ENCODE measurements at regions not wholly inside any gene's neighbourhood (a gene's known extent, or its start where the extent isn't known, plus 50 kb on each side); places are given as distances from the start of the nearest gene placed in this dataset.

DNA sequence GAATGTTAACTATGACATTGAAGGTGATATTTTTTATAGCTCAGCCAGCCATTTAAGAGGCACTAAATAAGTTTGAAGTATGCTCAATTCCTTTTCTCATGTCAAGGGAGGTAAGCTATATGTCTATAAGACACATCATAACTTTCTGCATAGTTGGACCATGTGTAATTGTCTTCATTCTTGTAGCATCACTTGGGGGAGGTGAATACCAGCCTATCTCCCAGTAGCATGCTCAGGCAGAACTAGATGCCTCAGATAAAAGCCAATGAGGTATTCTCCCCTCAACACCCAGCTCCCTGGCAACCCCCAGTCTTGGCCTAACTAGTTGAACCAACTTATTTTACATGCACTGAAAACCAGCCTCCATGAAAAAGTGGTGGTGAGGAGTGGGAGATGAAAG lies 158.3 kb upstream of the JAG1 start:
- H3K79me2 ChIP-seq (ENCODE audit: low read length) = no peaks in the 10 kb centered on the region
- H3K27ac ChIP-seq (ENCODE audit: low read length) = no peak overlapping the region
- H3F3A ChIP-seq (ENCODE audit: insufficient read depth, low read length) = no peaks in the 10 kb centered on the region
- H3K9me3 ChIP-seq (replicated peaks; ENCODE audit: insufficient read depth, low read length) = no peaks in the 10 kb centered on the region
- no peaks in the 10 kb centered on the region for H3K9me2 ChIP-seq (replicated peaks; ENCODE audit: insufficient read depth, low read length)
- no peaks in the 10 kb centered on the region for H3K27me3 ChIP-seq (replicated peaks; ENCODE audit: insufficient read depth, low read length)
- no peak for DNase-seq
- no peak overlapping the region for H3K4me3 ChIP-seq (ENCODE audit: low read length)
- H4K20me1 ChIP-seq (ENCODE audit: insufficient read depth, low read length) = no peaks in the 10 kb centered on the region
- TF ChIP-seq EZH2 (optimal IDR thresholded peaks at IDR 0.05; ENCODE audit: low read depth, low read length) (no peak), EZH2phosphoT487 (IDR thresholded peaks at IDR 0.05; ENCODE audit: low read length) (no peak)
- TF ChIP-seq, protein P1, sequence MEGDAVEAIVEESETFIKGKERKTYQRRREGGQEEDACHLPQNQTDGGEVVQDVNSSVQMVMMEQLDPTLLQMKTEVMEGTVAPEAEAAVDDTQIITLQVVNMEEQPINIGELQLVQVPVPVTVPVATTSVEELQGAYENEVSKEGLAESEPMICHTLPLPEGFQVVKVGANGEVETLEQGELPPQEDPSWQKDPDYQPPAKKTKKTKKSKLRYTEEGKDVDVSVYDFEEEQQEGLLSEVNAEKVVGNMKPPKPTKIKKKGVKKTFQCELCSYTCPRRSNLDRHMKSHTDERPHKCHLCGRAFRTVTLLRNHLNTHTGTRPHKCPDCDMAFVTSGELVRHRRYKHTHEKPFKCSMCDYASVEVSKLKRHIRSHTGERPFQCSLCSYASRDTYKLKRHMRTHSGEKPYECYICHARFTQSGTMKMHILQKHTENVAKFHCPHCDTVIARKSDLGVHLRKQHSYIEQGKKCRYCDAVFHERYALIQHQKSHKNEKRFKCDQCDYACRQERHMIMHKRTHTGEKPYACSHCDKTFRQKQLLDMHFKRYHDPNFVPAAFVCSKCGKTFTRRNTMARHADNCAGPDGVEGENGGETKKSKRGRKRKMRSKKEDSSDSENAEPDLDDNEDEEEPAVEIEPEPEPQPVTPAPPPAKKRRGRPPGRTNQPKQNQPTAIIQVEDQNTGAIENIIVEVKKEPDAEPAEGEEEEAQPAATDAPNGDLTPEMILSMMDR (IDR thresholded peaks at IDR 0.05; ENCODE audit: low read length) = no peak
- H3K9ac ChIP-seq (ENCODE audit: low read length) = no peak overlapping the region
- no peaks in the 10 kb centered on the region for H3K36me3 ChIP-seq (replicated peaks; ENCODE audit: insufficient read depth, low read length)
- no peaks in the 10 kb centered on the region for H3K4me1 ChIP-seq (ENCODE audit: low read length)
- H3K4me2 ChIP-seq (ENCODE audit: low read depth, low read length) = no peak overlapping the region
- H2AFZ ChIP-seq (ENCODE audit: low read length) = no peak overlapping the region

DNA sequence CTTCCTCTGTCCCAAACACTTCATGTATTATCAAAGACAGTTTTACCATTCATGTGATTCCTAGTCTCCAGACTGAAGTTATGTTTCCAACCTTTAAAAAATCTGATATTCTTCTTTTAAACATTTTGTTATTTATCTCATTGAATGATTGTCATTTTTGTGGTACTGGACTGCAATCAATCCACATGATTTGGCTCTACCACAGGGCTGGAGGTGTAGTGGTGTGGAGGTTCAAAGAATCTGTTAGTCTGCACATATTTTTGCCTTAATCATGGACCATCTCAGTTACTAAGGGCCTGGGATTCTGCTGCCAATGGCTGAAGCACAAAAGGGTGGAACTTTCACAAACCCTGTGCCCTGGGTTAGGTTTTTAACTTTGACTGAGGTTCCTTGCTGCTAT lies 164.1 kb upstream of the JAG1 start:
- no peaks in the 10 kb centered on the region for H3K4me1 ChIP-seq (ENCODE audit: low read length)
- no peaks in the 10 kb centered on the region for H3K36me3 ChIP-seq (replicated peaks; ENCODE audit: insufficient read depth, low read length)
- H3K79me2 ChIP-seq (ENCODE audit: low read length) = no peaks in the 10 kb centered on the region
- TF ChIP-seq, protein P1 (IDR thresholded peaks at IDR 0.05; ENCODE audit: low read length) = no peak
- no peak for TF ChIP-seq EZH2 (optimal IDR thresholded peaks at IDR 0.05; ENCODE audit: low read depth, low read length)
- TF ChIP-seq EZH2phosphoT487 (IDR thresholded peaks at IDR 0.05; ENCODE audit: low read length) = no peak
- no peaks in the 10 kb centered on the region for H3K27me3 ChIP-seq (replicated peaks; ENCODE audit: insufficient read depth, low read length)
- H3K9ac ChIP-seq (ENCODE audit: low read length) = no peak overlapping the region
- no peaks in the 10 kb centered on the region for H3F3A ChIP-seq (ENCODE audit: insufficient read depth, low read length)
- no peak overlapping the region for H3K4me2 ChIP-seq (ENCODE audit: low read depth, low read length)
- no peak overlapping the region for H2AFZ ChIP-seq (ENCODE audit: low read length)
- H4K20me1 ChIP-seq (ENCODE audit: insufficient read depth, low read length) = no peaks in the 10 kb centered on the region
- H3K9me3 ChIP-seq (replicated peaks; ENCODE audit: insufficient read depth, low read length) = no peaks in the 10 kb centered on the region
- no peaks in the 10 kb centered on the region for H3K9me2 ChIP-seq (replicated peaks; ENCODE audit: insufficient read depth, low read length)
- no peak overlapping the region for H3K4me3 ChIP-seq (ENCODE audit: low read length)
- no peak overlapping the region for H3K27ac ChIP-seq (ENCODE audit: low read length)
- DNase-seq = no peak

DNA sequence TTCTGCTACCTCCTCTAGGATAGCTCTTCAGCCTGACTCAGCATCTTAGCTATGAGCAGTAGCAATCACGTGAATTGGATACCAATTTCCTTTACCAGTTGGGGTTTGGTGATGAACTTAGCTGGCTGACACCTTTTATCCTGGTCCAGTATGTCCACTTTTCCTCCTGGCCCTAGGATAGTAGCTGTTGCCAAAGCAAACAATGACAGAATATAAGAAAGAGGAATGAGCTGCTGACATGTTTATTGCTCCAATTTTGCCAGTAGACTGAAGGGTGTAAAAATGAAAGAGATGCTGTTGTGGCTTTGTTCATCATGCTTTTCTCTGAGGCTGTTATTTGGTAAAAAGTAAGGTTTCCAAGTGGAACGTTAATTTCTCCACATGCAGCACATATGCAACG lies 168.3 kb upstream of the JAG1 start:
- Histone ChIP-seq H3K9me2 (replicated peaks; ENCODE audit: insufficient read depth, low read length) (no peaks in the 10 kb centered on the region), H2AFZ (ENCODE audit: low read length) (no peak overlapping the region), H3K27ac (ENCODE audit: low read length) (no peak overlapping the region), H3K9ac (ENCODE audit: low read length) (no peak overlapping the region), H3K36me3 (replicated peaks; ENCODE audit: insufficient read depth, low read length) (no peaks in the 10 kb centered on the region), H3F3A (ENCODE audit: insufficient read depth, low read length) (no peaks in the 10 kb centered on the region), H3K9me3 (replicated peaks; ENCODE audit: insufficient read depth, low read length) (no peaks in the 10 kb centered on the region), H3K4me3 (ENCODE audit: low read length) (no peak overlapping the region), H3K79me2 (ENCODE audit: low read length) (no peaks in the 10 kb centered on the region), H4K20me1 (ENCODE audit: insufficient read depth, low read length) (no peaks in the 10 kb centered on the region), H3K4me2 (ENCODE audit: low read depth, low read length) (no peak overlapping the region), H3K4me1 (ENCODE audit: low read length) (no peaks in the 10 kb centered on the region), H3K27me3 (replicated peaks; ENCODE audit: insufficient read depth, low read length) (no peaks in the 10 kb centered on the region)
- TF ChIP-seq, protein P1 (IDR thresholded peaks at IDR 0.05; ENCODE audit: low read length) = no peak
- TF ChIP-seq EZH2 (optimal IDR thresholded peaks at IDR 0.05; ENCODE audit: low read depth, low read length) (no peak), EZH2phosphoT487 (IDR thresholded peaks at IDR 0.05; ENCODE audit: low read length) (no peak)
- no peak for DNase-seq
